Body of pancreas (tissue), 4 donors: ENCODE measurements at regions not wholly inside any gene's neighbourhood (a gene's known extent, or its start where the extent isn't known, plus 50 kb on each side); places are given as distances from the start of the nearest gene placed in this dataset.
"Not testable (repeated sequence)": the region's sequence is repeated elsewhere in the genome, so short reads cannot be mapped to it uniquely, and the experiment has no call there.

ENCODE experiments used
- ATAC-seq: fragments of 150-250 bp; one replicate; pipeline ENCODE4 v1.9.1; 2016
- DNase-seq, 4 donors: peaks; one replicate each; pipeline ENCODE4 v3.0.0-alpha.2; 2019
- H3K27ac ChIP-seq, 4 donors: fragments of 200-600 bp; sonication (generic); 1 replicate in 3 of 4; 2 replicates in 1 of 4; pipeline versions ENCODE4 v1.5.1 to v1.6.1; 2016 to 2019; ENCODE audit warnings: mild to moderate bottlenecking in 1 of 4, mixed read lengths in 1 of 4, moderate library complexity in 1 of 4
- H3K27me3 ChIP-seq, 2 donors: fragments of 200-600 bp; sonication (generic); one replicate each; pipeline ENCODE4 v1.6.0; 2016; ENCODE audit warnings: mild to moderate bottlenecking in 1 of 2
- H3K36me3 ChIP-seq, 2 donors: fragments of 200-600 bp; sonication (generic); replicated peaks in 1 of 2; 2 replicates each; pipeline ENCODE4 v1.5.1; 2016; ENCODE audit warnings: low read depth in 2 of 2; ENCODE audit not compliant: insufficient read depth in 1 of 2
- H3K4me1 ChIP-seq: fragments of 200-600 bp; sonication (generic); one replicate; pipeline ENCODE4 v1.6.0; 2016
- H3K4me3 ChIP-seq, 2 donors: fragments of 200-600 bp; sonication (generic); 1 replicate in 1 of 2; 2 replicates in 1 of 2; pipeline ENCODE4 v1.5.1; 2016 to 2019
- H3K9me3 ChIP-seq, 3 donors: fragments of 200-600 bp; sonication (generic); 1 replicate in 2 of 3; 2 replicates in 1 of 3; pipeline ENCODE4 v1.5.1; 2016
- CTCF ChIP-seq, 7 experiments: fragments of 450-650 bp in 4 of 7; fragments of 200-600 bp in 3 of 7; sonication (generic) in 3 of 7; IDR thresholded peaks; one replicate each; pipeline ENCODE4 v1.5.1; 2016 to 2019; ENCODE audit warnings: antibody characterized with exemption in 7 of 7
- POLR2A ChIP-seq, 3 donors: fragments of 450-650 bp; IDR thresholded peaks; one replicate each; pipeline ENCODE4 v1.6.1; 2016; ENCODE audit warnings: antibody characterized with exemption in 3 of 3, mild to moderate bottlenecking in 2 of 3
- WGBS, 2 donors: methylation state at CpG; one replicate each; pipeline ENCODE4 v1.1.5; 2017; 5-methylcytosine and 5-hydroxymethylcytosine counted together
- intact Hi-C: fragments of 100-400 bp; cut with DNase I; formaldehyde crosslinking; loops from one replicate; pipeline ENCODE4 v1.15.1; 2023

DNA sequence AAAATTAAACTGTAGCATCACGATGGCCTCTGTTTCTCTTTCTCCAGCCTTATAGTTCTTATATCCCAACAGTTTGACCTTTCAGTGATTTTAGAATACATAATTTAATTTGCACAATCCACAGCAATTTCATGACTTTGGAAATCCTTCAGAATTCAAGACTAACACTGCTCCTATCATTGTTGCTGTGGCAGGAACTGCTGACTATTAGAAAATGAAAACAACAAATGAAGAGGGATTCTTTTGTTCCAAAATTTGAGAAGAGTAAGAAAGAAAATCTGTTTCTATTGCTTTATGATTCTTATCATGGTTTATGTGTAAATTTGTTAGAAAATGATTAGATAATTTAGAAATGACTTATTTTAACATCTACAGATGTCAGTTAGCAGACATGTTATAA is 604.0 kb upstream of the ADGRB3 start:
- ATAC-seq: no peak
- no peak for DNase-seq
- no peaks in the 10 kb centered on the region for H3K27me3 ChIP-seq
- no peaks in the 10 kb centered on the region for H3K36me3 ChIP-seq
- 43 to 51% methylated on average over 1 of the region's 1 CpG for WGBS, 2 donors
- H3K27ac ChIP-seq: no peak overlapping the region
- intact Hi-C loops: no loop called here
- TF ChIP-seq CTCF (IDR thresholded peaks at IDR 0.05) (no peak), POLR2A (IDR thresholded peaks at IDR 0.05) (no peak)
- no peaks in the 10 kb centered on the region for H3K4me1 ChIP-seq
- H3K4me3 ChIP-seq: no peak overlapping the region
- no peaks in the 10 kb centered on the region for H3K9me3 ChIP-seq

DNA sequence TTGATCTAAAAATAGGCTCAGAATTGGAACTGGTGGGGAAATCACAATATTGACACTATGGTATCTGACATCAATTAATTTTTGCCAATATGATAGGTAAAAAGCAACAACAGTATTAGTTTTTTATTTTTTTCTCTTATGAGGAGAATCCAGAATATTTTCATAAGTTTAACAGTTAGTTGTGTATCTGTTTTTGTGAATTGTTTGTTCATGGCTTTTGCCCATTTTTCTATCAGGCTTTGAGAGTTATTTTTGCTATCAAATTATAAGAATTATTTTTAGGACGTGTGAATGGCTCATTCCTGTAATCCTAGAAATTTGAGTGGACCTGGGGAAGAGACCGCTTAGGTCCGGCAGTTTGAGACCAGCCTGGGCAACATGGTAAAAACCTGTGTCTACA is 608.6 kb upstream of the ADGRB3 start:
- Histone ChIP-seq H3K27ac (no peak overlapping the region), H3K36me3 (no peaks in the 10 kb centered on the region), H3K27me3 (no peaks in the 10 kb centered on the region), H3K4me1 (no peaks in the 10 kb centered on the region), H3K9me3 (no peaks in the 10 kb centered on the region), H3K4me3 (no peak overlapping the region)
- intact Hi-C loops: no loop called here
- no peak for DNase-seq
- no peak for TF ChIP-seq CTCF (IDR thresholded peaks at IDR 0.05)
- TF ChIP-seq POLR2A (IDR thresholded peaks at IDR 0.05): no peak
- ATAC-seq: no peak
- 68 to 72% methylated on average over 3 of the region's 3 CpGs for WGBS, 2 donors

- intact Hi-C loops: no loop called here
- ATAC-seq: no peak
- DNase-seq: no peak
- 61 to 75% methylated on average over 3 of the region's 3 CpGs for WGBS, 2 donors
- no peaks in the 10 kb centered on the region for H3K9me3 ChIP-seq
- no peak for TF ChIP-seq POLR2A (IDR thresholded peaks at IDR 0.05)
- TF ChIP-seq CTCF (IDR thresholded peaks at IDR 0.05): no peak
- H3K4me1 ChIP-seq: no peaks in the 10 kb centered on the region
- H3K27me3 ChIP-seq: no peaks in the 10 kb centered on the region
- H3K27ac ChIP-seq: no peak overlapping the region
- H3K36me3 ChIP-seq: no peaks in the 10 kb centered on the region
- no peak overlapping the region for H3K4me3 ChIP-seq
Measured at GRCh38 chr6:68025764-68026163, 609.3 kb upstream of the ADGRB3 start.

- TF ChIP-seq CTCF (IDR thresholded peaks at IDR 0.05): no peak
- DNase-seq (no peak), ATAC-seq (no peak)
- H3K4me1 ChIP-seq: no peaks in the 10 kb centered on the region
- no peak overlapping the region for H3K27ac ChIP-seq
- H3K36me3 ChIP-seq: no peaks in the 10 kb centered on the region
- no peaks in the 10 kb centered on the region for H3K27me3 ChIP-seq
- no peaks in the 10 kb centered on the region for H3K9me3 ChIP-seq
- no peak overlapping the region for H3K4me3 ChIP-seq
- WGBS, 2 donors: 57% methylated on average over 5 of the region's 5 CpGs
- intact Hi-C loops: no loop called here
Measured at GRCh38 chr6:68024570-68025269, 610.4 kb upstream of the ADGRB3 start.

- 0 to 83% methylated on average over 1 of the region's 1 CpG for WGBS, 2 donors
- H3K27ac ChIP-seq, intact Hi-C loops: not testable (repeated sequence)
Measured at GRCh38 chr6:68022968-68023367, 612.1 kb upstream of the ADGRB3 start.

More at GRCh38 chr6:68022968-68023367, 612.1 kb upstream of the ADGRB3 start:
- H3K4me3 ChIP-seq, H3K9me3 ChIP-seq, H3K27me3 ChIP-seq, ATAC-seq, DNase-seq, H3K4me1 ChIP-seq, H3K36me3 ChIP-seq: not testable (repeated sequence)
